ENCODE measurements at regions not wholly inside any gene's neighbourhood (a gene's known extent, or its start where the extent isn't known, plus 50 kb on each side); places are given as distances from the start of the nearest gene placed in this dataset.
"Not testable (repeated sequence)": the region's sequence is repeated elsewhere in the genome, so short reads cannot be mapped to it uniquely, and the experiment has no call there.

GRCh38 chr13:44024167-44024845 is 144.6 kb downstream of the LACC1 start:
- no peak for DNase-seq

GRCh38 chr13:44024846-44025195 is 145.1 kb downstream of the LACC1 start:
- DNase-seq = no peak

GRCh38 chr13:44026194-44026593 is 146.5 kb downstream of the LACC1 start:
- DNase-seq = no peak

GRCh38 chr13:44028734-44029133 is 149.0 kb downstream of the LACC1 start:
- no peak for DNase-seq

- no peak for DNase-seq
These were observed 150.9 kb downstream of the LACC1 start for GRCh38 chr13:44030615-44031014.

GRCh38 chr13:44031555-44031954 is 151.9 kb downstream of the LACC1 start:
- DNase-seq = no peak

- DNase-seq = no peak
These were observed 153.1 kb downstream of the LACC1 start for GRCh38 chr13:44032802-44033201.

- DNase-seq = no peak
These were observed 155.7 kb downstream of the LACC1 start for GRCh38 chr13:44035400-44035799.

GRCh38 chr13:44040070-44040817 is 160.5 kb downstream of the LACC1 start:
- no peak for DNase-seq

- DNase-seq = no peak
These were observed 161.1 kb downstream of the LACC1 start for GRCh38 chr13:44040818-44041100.

GRCh38 chr13:44044547-44045179 is 165.0 kb downstream of the LACC1 start:
- DNase-seq = no peak

GRCh38 chr13:44045180-44045562 is 165.5 kb downstream of the LACC1 start:
- DNase-seq = no peak

GRCh38 chr13:44046428-44046827 is 166.7 kb downstream of the LACC1 start:
- no peak for DNase-seq

- no peak for DNase-seq
These were observed 168.6 kb downstream of the LACC1 start for GRCh38 chr13:44048326-44048725.

- DNase-seq = no peak
These were observed 169.6 kb downstream of the LACC1 start for GRCh38 chr13:44049081-44049945.

- DNase-seq = no peak
These were observed 170.9 kb downstream of the LACC1 start for GRCh38 chr13:44050450-44051063.

- DNase-seq = no peak
These were observed 171.7 kb downstream of the LACC1 start for GRCh38 chr13:44051405-44051804.

GRCh38 chr13:44051918-44052675 is 172.4 kb downstream of the LACC1 start:
- DNase-seq = no peak

- DNase-seq = no peak
These were observed 173.1 kb downstream of the LACC1 start for GRCh38 chr13:44052780-44053184.

- DNase-seq = no peak
These were observed 173.5 kb downstream of the LACC1 start for GRCh38 chr13:44053208-44053607.

GRCh38 chr13:44054525-44054924 is 174.8 kb downstream of the LACC1 start:
- DNase-seq = no peak

GRCh38 chr13:44055681-44056080 is 176.0 kb downstream of the LACC1 start:
- not testable (repeated sequence) for DNase-seq

Measured in stimulated activated CD4-positive, alpha-beta T cell treated with anti-CD3 and anti-CD28 coated beads, Interleukin-4, amount 100 ng/mL, for 4 hours (primary cell).